AG08395 (cell line): ENCODE measurements at regions not wholly inside any gene's neighbourhood (a gene's known extent, or its start where the extent isn't known, plus 50 kb on each side); places are given as distances from the start of the nearest gene placed in this dataset.
"Not testable (repeated sequence)": the region's sequence is repeated elsewhere in the genome, so short reads cannot be mapped to it uniquely, and the experiment has no call there.

Experiments
- DNase-seq: peaks from one replicate; pipeline ENCODE4 v3.0.0; 2012; ENCODE audit warnings: mixed read lengths, low spot score

GRCh38 chr5:54884195-54884536 is 101.2 kb downstream of the ESM1 start:
- no peak for DNase-seq

- peak; percentile 44 for DNase-seq
Measured at GRCh38 chr5:54883374-54884194, 101.8 kb downstream of the ESM1 start.

GRCh38 chr5:54882841-54883240 is 102.6 kb downstream of the ESM1 start:
- no peak for DNase-seq

GRCh38 chr5:54882101-54882500 is 103.3 kb downstream of the ESM1 start:
- no peak for DNase-seq

- no peak for DNase-seq
Measured at GRCh38 chr5:54881286-54882005, 103.9 kb downstream of the ESM1 start.

GRCh38 chr5:54876976-54877375 is 108.4 kb downstream of the ESM1 start:
- no peak for DNase-seq

GRCh38 chr5:54876556-54876955 is 108.8 kb downstream of the ESM1 start:
- no peak for DNase-seq

GRCh38 chr5:54874337-54875021 is 110.9 kb downstream of the ESM1 start:
- DNase-seq = no peak

GRCh38 chr5:54873691-54874090 is 111.7 kb downstream of the ESM1 start:
- no peak for DNase-seq

- no peak for DNase-seq
Measured at GRCh38 chr5:54872810-54873209, 112.6 kb downstream of the ESM1 start.

- DNase-seq = no peak
Measured at GRCh38 chr5:54870271-54870670, 115.1 kb downstream of the ESM1 start.

- no peak for DNase-seq
Measured at GRCh38 chr5:54869691-54870090, 115.7 kb downstream of the ESM1 start.

- no peak for DNase-seq
Measured at GRCh38 chr5:54868511-54869483, 116.6 kb downstream of the ESM1 start.

- peak; percentile 71 for DNase-seq
Measured at GRCh38 chr5:54867310-54867944, 118.0 kb downstream of the ESM1 start.

- DNase-seq = not testable (repeated sequence)
Measured at GRCh38 chr5:54864911-54865515, 120.4 kb downstream of the ESM1 start.

GRCh38 chr5:54862036-54862435 is 123.4 kb downstream of the ESM1 start:
- DNase-seq = no peak

- peak; percentile 55 for DNase-seq
Measured at GRCh38 chr5:54861212-54861894, 124.0 kb downstream of the ESM1 start.

- no peak for DNase-seq
Measured at GRCh38 chr5:54860321-54860720, 125.1 kb downstream of the ESM1 start.

- DNase-seq = no peak
Measured at GRCh38 chr5:54859316-54859715, 126.1 kb downstream of the ESM1 start.

- no peak for DNase-seq
Measured at GRCh38 chr5:54854883-54855581, 130.4 kb downstream of the ESM1 start.
